GM21737 (cell line): ENCODE measurements at regions not wholly inside any gene's neighbourhood (a gene's known extent, or its start where the extent isn't known, plus 50 kb on each side); places are given as distances from the start of the nearest gene placed in this dataset.
A peak's percentile ranks its signal among the peaks of the same experiment; 100 is the strongest.

ENCODE experiments used
- ATAC-seq: cut with Tn5 transposase; IDR thresholded peaks from one replicate; pipeline ENCODE4 v1.9.1; 2021; ENCODE audit warnings: mild to moderate bottlenecking, moderate library complexity; ENCODE audit not compliant: unreplicated experiment

GRCh38 chr5:54624805-54625568 is 107.4 kb downstream of the SNX18 start:
- no peak for ATAC-seq

- ATAC-seq = no peak
Measured at GRCh38 chr5:54621709-54622108, 104.2 kb downstream of the SNX18 start.

GRCh38 chr5:54621048-54621447 is 103.5 kb downstream of the SNX18 start:
- no peak for ATAC-seq

GRCh38 chr5:54620141-54620933 is 102.8 kb downstream of the SNX18 start:
- ATAC-seq = no peak

GRCh38 chr5:54619731-54620130 is 102.2 kb downstream of the SNX18 start:
- ATAC-seq = no peak

- ATAC-seq = no peak
Measured at GRCh38 chr5:54616518-54617220, 99.1 kb downstream of the SNX18 start.

- no peak for ATAC-seq
Measured at GRCh38 chr5:54616031-54616430, 98.5 kb downstream of the SNX18 start.

- ATAC-seq = no peak
Measured at GRCh38 chr5:54615381-54615780, 97.8 kb downstream of the SNX18 start.

GRCh38 chr5:54612711-54613110 is 95.2 kb downstream of the SNX18 start:
- ATAC-seq = no peak

- ATAC-seq = no peak
Measured at GRCh38 chr5:54611290-54611951, 93.9 kb downstream of the SNX18 start.

GRCh38 chr5:54610197-54610944 is 92.8 kb downstream of the SNX18 start:
- peak; percentile 96 for ATAC-seq

GRCh38 chr5:54608423-54609085 is 91.0 kb downstream of the SNX18 start:
- ATAC-seq = no peak

GRCh38 chr5:54607006-54607405 is 89.4 kb downstream of the SNX18 start:
- no peak for ATAC-seq

- no peak for ATAC-seq
Measured at GRCh38 chr5:54603372-54603771, 85.8 kb downstream of the SNX18 start.

- ATAC-seq = no peak
Measured at GRCh38 chr5:54602475-54602874, 84.9 kb downstream of the SNX18 start.

GRCh38 chr5:54601411-54602230 is 84.1 kb downstream of the SNX18 start:
- ATAC-seq = no peak
